ENCODE measurements at regions not wholly inside any gene's neighbourhood (a gene's known extent, or its start where the extent isn't known, plus 50 kb on each side); places are given as distances from the start of the nearest gene placed in this dataset.
"Not testable (repeated sequence)": the region's sequence is repeated elsewhere in the genome, so short reads cannot be mapped to it uniquely, and the experiment has no call there.

DNA sequence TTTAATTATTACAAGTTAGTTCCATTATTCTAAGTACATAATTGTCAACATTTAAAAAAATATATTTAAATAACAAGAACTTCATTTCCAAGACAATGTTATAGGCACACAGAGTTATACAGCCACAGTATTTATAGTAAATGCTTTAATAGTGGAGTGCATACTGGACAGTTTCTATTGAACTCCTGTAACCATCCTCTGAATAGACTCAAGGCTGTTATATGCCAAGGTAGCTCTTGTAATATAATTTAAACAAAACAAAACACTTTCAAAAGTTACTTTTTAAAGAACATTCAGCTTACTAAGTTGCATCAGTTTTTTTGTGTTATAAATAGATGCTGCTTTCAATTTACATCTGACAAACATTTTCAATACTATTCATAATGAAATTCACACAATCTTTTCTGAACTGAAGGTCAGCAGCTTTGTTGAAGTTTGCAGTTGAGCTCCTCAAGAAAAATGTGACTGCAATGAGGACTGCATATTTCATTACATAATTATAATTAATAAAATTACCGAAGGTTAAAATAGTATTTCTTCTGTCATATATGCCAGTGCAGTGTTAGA, 549.9 kb upstream of the CYLC2 start:
- DNase-seq (ENCODE audit: low spot score), result no peak
- TF ChIP-seq, protein P1, sequence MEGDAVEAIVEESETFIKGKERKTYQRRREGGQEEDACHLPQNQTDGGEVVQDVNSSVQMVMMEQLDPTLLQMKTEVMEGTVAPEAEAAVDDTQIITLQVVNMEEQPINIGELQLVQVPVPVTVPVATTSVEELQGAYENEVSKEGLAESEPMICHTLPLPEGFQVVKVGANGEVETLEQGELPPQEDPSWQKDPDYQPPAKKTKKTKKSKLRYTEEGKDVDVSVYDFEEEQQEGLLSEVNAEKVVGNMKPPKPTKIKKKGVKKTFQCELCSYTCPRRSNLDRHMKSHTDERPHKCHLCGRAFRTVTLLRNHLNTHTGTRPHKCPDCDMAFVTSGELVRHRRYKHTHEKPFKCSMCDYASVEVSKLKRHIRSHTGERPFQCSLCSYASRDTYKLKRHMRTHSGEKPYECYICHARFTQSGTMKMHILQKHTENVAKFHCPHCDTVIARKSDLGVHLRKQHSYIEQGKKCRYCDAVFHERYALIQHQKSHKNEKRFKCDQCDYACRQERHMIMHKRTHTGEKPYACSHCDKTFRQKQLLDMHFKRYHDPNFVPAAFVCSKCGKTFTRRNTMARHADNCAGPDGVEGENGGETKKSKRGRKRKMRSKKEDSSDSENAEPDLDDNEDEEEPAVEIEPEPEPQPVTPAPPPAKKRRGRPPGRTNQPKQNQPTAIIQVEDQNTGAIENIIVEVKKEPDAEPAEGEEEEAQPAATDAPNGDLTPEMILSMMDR (IDR thresholded peaks at IDR 0.05), result no peak
- H3K9me3 ChIP-seq, result peaks cover 0 to 3% of the 10 kb centered on the region in 2 donors

GRCh38 chr9:102439583-102439982, 555.5 kb upstream of the CYLC2 start:
- Histone ChIP-seq H3K9me3 (no peaks in the 10 kb centered on the region), H3K4me1 (no peaks in the 10 kb centered on the region), H3K36me3 (no peaks in the 10 kb centered on the region), H3K4me3 (no peak overlapping the region), H3K27ac (no peak overlapping the region), H3K27me3 (no peaks in the 10 kb centered on the region)
- DNase-seq (ENCODE audit: low spot score), result no peak
- TF ChIP-seq, protein P1 (IDR thresholded peaks at IDR 0.05), result no peak

More for the DNA sequence above, 549.9 kb upstream of the CYLC2 start:
- Histone ChIP-seq H3K27me3 (no peaks in the 10 kb centered on the region), H3K4me1 (no peaks in the 10 kb centered on the region), H3K36me3 (no peaks in the 10 kb centered on the region), H3K4me3 (no peak overlapping the region), H3K27ac (no peak overlapping the region)

DNA sequence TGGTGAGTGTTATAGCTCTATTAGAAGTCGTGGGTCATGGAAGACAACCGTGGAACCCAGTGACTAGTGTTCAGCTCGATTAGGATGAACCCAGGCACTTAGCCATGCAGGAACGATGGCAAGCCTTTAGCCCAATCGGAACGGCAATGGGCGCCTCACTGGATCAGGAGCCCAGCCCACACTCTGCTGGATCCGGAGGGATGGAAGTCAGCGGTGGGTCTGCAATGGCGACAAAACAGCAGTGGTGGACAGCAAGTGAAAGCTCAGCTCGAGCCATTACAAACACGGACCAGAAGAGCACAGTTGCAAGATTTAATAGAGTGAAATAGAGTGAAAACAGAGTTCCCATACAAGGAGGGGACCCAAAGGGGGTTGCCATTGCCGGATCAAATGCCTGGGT, 558.5 kb upstream of the CYLC2 start:
- H3K4me1 ChIP-seq; H3K36me3 ChIP-seq; H3K27me3 ChIP-seq; DNase-seq (ENCODE audit: low spot score); H3K9me3 ChIP-seq; H3K4me3 ChIP-seq; H3K27ac ChIP-seq: not testable (repeated sequence)

GRCh38 chr9:102435427-102435826, 559.7 kb upstream of the CYLC2 start:
- no peaks in the 10 kb centered on the region for H3K4me1 ChIP-seq
- TF ChIP-seq, protein P1 (IDR thresholded peaks at IDR 0.05), result no peak
- no peaks in the 10 kb centered on the region for H3K36me3 ChIP-seq
- H3K27ac ChIP-seq, result no peak overlapping the region
- no peak overlapping the region for H3K4me3 ChIP-seq
- H3K9me3 ChIP-seq, result no peaks in the 10 kb centered on the region
- no peak for DNase-seq (ENCODE audit: low spot score)
- no peaks in the 10 kb centered on the region for H3K27me3 ChIP-seq

DNA sequence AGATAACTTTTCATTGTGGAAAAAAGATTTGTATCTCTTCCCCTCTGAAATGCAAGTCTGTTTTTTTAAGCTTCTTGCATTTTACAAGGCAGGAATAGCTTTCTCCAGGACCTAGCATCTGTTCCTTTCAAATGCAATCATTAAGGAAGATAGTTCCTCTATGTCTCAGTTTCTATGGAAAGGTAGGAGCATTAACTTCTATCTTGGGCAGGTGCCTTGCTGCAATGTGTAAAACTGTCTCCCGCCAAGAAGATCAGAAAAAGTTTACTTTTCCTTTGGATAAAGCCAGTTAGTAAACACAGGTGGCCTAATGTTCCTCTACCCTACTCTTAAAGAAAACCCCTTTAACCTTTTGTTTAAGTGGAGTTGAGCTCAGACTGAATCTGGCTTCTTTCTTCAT, 560.6 kb upstream of the CYLC2 start:
- H3K4me1 ChIP-seq, result no peaks in the 10 kb centered on the region
- DNase-seq (ENCODE audit: low spot score), result no peak
- H3K27ac ChIP-seq, result no peak overlapping the region
- no peaks in the 10 kb centered on the region for H3K36me3 ChIP-seq
- no peak overlapping the region for H3K4me3 ChIP-seq
- H3K27me3 ChIP-seq, result no peaks in the 10 kb centered on the region
- H3K9me3 ChIP-seq, result no peaks in the 10 kb centered on the region
- TF ChIP-seq, protein P1 (IDR thresholded peaks at IDR 0.05), result no peak

DNA sequence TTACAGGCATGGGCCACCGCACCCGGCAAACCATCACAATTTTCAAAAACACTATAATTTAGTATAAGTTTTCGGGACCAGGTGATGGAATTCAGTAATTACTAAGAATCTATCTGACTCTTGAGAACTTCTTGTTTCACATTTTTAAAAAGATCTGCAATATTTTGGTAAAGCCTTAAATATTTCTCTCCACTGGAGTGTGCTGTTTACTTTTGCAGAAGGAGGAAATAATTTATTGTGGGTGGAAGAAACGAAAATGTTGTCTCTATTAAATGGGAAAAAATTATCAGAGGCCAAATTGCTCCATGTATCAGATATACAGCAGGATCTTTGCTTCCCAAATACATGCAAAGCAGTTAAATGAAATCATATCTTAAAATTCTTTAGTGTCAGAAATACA, 566.8 kb upstream of the CYLC2 start:
- Histone ChIP-seq H3K36me3 (no peaks in the 10 kb centered on the region), H3K4me3 (no peak overlapping the region), H3K27ac (no peak overlapping the region), H3K27me3 (no peaks in the 10 kb centered on the region), H3K4me1 (no peaks in the 10 kb centered on the region), H3K9me3 (no peaks in the 10 kb centered on the region)
- TF ChIP-seq, protein P1 (IDR thresholded peaks at IDR 0.05), result no peak
- DNase-seq (ENCODE audit: low spot score), result no peak

DNA sequence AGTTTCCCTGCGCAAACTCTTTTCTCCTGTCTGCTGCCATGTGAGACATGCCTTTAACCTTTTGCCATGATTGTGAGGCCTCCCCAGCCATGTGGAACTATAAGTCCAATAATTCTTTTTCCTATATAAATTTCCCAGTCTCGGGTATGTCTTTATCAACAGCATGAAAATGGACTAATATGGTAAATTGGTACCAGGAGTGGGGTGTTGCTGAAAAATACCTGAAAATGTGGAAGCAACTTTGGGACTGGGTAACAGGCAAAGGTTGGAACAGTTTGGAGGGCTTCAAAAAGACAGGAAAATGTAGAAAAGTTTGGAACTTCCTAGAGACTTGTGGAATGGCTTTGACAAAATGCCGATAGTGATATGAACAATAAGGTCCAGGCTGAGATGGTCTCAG, 578.9 kb upstream of the CYLC2 start:
- peaks cover 0 to 32% of the 10 kb centered on the region in 2 donors for H3K9me3 ChIP-seq
- H3K27ac ChIP-seq, result not testable (repeated sequence)

More for the DNA sequence above, 578.9 kb upstream of the CYLC2 start:
- not testable (repeated sequence) for DNase-seq (ENCODE audit: low spot score); H3K4me3 ChIP-seq; H3K4me1 ChIP-seq; H3K36me3 ChIP-seq; H3K27me3 ChIP-seq

Data from right atrium auricular region (tissue), 2 donors.